Activated CD8-positive, alpha-beta T cell treated with anti-CD3 and anti-CD28 coated beads for 36 hours (primary cell): ENCODE measurements at regions not wholly inside any gene's neighbourhood (a gene's known extent, or its start where the extent isn't known, plus 50 kb on each side); places are given as distances from the start of the nearest gene placed in this dataset.

ENCODE experiments used
- ATAC-seq: fragments of 200-7000 bp; cut with Tn5 transposase; one replicate; pipeline ENCODE4 v1.10.0; 2021; ENCODE audit warnings: mild to moderate bottlenecking, moderate library complexity
- CTCF ChIA-PET: fragments of 350-600 bp; sonication (Branson Sonifier 250); formaldehyde crosslinking; loops from one replicate; lab custom pipeline; 2021; ENCODE audit warnings: antibody characterized with exemption; lab: Charles Lee
- POLR2A ChIA-PET: fragments of 350-600 bp; sonication (Branson Sonifier 250); formaldehyde crosslinking; loops from one replicate; lab custom pipeline; 2021; ENCODE audit warnings: antibody characterized with exemption; lab: Charles Lee
- DNase-seq: peaks from one replicate; pipeline ENCODE4 v3.0.0-alpha.2; 2020
- H3K27ac Mint-ChIP-seq: one replicate; pipeline ENCODE4 v1.8.0; 2021; ENCODE audit warnings: mild to moderate bottlenecking, mixed read lengths
- H3K27me3 Mint-ChIP-seq: one replicate; pipeline ENCODE4 v1.8.0; 2021; ENCODE audit warnings: mixed read lengths
- H3K36me3 Mint-ChIP-seq: one replicate; pipeline ENCODE4 v1.8.0; 2021; ENCODE audit warnings: low read depth, mixed read lengths
- H3K4me1 Mint-ChIP-seq: one replicate; pipeline ENCODE4 v1.8.0; 2021; ENCODE audit warnings: low read depth, mixed read lengths
- H3K4me3 Mint-ChIP-seq: one replicate; pipeline ENCODE4 v1.8.0; 2021; ENCODE audit warnings: mild to moderate bottlenecking, moderate library complexity, mixed read lengths
- H3K9me3 Mint-ChIP-seq: one replicate; pipeline ENCODE4 v1.8.0; 2021; ENCODE audit warnings: mixed read lengths
- intact Hi-C: fragments of 100-400 bp; cut with micrococcal nuclease; formaldehyde crosslinking; loops from one replicate; pipeline ENCODE4 v1.10.0; 2022
- TF ChIP-seq, protein P1 (sequence below): fragments of 200-600 bp; IDR thresholded peaks from one replicate; pipeline ENCODE4 v1.8.0; 2022; ENCODE audit warnings: antibody characterized with exemption, mild to moderate bottlenecking

- CTCF ChIA-PET = no interaction called here
- Mint-ChIP-seq H3K36me3 (no peaks in the 10 kb centered on the region), H3K9me3 (peaks cover 3% of the 10 kb centered on the region), H3K4me1 (no peaks in the 10 kb centered on the region), H3K27ac (no peak overlapping the region), H3K4me3 (no peak overlapping the region), H3K27me3 (peaks cover 8% of the 10 kb centered on the region)
- intact Hi-C loops = no loop called here
- POLR2A ChIA-PET = no interaction called here
- TF ChIP-seq, protein P1, sequence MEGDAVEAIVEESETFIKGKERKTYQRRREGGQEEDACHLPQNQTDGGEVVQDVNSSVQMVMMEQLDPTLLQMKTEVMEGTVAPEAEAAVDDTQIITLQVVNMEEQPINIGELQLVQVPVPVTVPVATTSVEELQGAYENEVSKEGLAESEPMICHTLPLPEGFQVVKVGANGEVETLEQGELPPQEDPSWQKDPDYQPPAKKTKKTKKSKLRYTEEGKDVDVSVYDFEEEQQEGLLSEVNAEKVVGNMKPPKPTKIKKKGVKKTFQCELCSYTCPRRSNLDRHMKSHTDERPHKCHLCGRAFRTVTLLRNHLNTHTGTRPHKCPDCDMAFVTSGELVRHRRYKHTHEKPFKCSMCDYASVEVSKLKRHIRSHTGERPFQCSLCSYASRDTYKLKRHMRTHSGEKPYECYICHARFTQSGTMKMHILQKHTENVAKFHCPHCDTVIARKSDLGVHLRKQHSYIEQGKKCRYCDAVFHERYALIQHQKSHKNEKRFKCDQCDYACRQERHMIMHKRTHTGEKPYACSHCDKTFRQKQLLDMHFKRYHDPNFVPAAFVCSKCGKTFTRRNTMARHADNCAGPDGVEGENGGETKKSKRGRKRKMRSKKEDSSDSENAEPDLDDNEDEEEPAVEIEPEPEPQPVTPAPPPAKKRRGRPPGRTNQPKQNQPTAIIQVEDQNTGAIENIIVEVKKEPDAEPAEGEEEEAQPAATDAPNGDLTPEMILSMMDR = no peak
- ATAC-seq (no peak), DNase-seq (no peak)
Observed at GRCh38 chr11:44408141-44408540, 98.2 kb upstream of the ALX4 start.

GRCh38 chr11:44408711-44409470, 99.0 kb upstream of the ALX4 start:
- Mint-ChIP-seq H3K4me3 (no peak overlapping the region), H3K27me3 (peaks cover 8% of the 10 kb centered on the region), H3K27ac (no peak overlapping the region), H3K36me3 (no peaks in the 10 kb centered on the region), H3K4me1 (no peaks in the 10 kb centered on the region), H3K9me3 (peaks cover 3% of the 10 kb centered on the region)
- intact Hi-C loops = no loop called here
- ATAC-seq (no peak), DNase-seq (no peak)
- TF ChIP-seq, protein P1 = no peak
- POLR2A ChIA-PET = no interaction called here
- CTCF ChIA-PET = no interaction called here

- intact Hi-C loops = no loop called here
- Mint-ChIP-seq H3K9me3 (peaks cover 3% of the 10 kb centered on the region), H3K4me1 (no peaks in the 10 kb centered on the region), H3K27me3 (peaks cover 8% of the 10 kb centered on the region), H3K36me3 (no peaks in the 10 kb centered on the region), H3K27ac (no peak overlapping the region), H3K4me3 (no peak overlapping the region)
- no peak for DNase-seq
- TF ChIP-seq, protein P1 = no peak
- ATAC-seq = no peak
- POLR2A ChIA-PET = no interaction called here
- CTCF ChIA-PET = no interaction called here
Observed at GRCh38 chr11:44409558-44410236, 99.8 kb upstream of the ALX4 start.

DNA sequence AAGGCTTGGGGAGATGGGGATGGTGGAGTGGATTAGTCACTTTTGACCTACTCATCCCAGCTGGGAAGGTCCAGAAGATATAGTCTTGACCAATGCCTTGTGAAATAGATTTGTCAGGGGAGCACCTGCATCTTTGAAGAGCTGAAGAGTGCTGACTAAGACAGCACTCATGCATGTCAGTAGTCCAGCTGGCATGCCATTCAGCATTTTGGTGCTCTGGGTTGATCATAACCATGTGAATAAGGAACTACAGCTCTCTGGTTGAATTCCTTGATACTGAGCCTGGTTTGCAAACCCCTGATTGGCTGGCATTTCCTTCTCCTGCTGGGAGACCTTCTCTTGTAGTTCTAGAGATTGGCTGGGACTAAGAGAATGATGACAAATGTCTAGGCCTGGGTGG, 106.8 kb upstream of the ALX4 start:
- no peak overlapping the region for H3K27ac Mint-ChIP-seq
- ATAC-seq (no peak), DNase-seq (no peak)
- TF ChIP-seq, protein P1 = no peak
- intact Hi-C loops = no loop called here
- peaks cover 2% of the 10 kb centered on the region for H3K27me3 Mint-ChIP-seq
- H3K36me3 Mint-ChIP-seq = no peaks in the 10 kb centered on the region
- peaks cover 3% of the 10 kb centered on the region for H3K9me3 Mint-ChIP-seq
- CTCF ChIA-PET = no interaction called here
- no peaks in the 10 kb centered on the region for H3K4me1 Mint-ChIP-seq
- POLR2A ChIA-PET = interaction anchor here (0.6 kb wide), 1 partner anchor 126 kb away, joined by 3 read pairs; no protein-coding TSS in a partner anchor
- no peak overlapping the region for H3K4me3 Mint-ChIP-seq
